ENCODE measurements at regions not wholly inside any gene's neighbourhood (a gene's known extent, or its start where the extent isn't known, plus 50 kb on each side); places are given as distances from the start of the nearest gene placed in this dataset.

- no peak overlapping the region for H3K9ac ChIP-seq (ENCODE audit: low read length)
- H3K4ac ChIP-seq (ENCODE audit: low read depth, low read length), result no peak overlapping the region
- no peak for DNase-seq
- no CpG with 5 or more reads among the region's 4 CpGs for WGBS (ENCODE audit: extremely low coverage, insufficient coverage, insufficient read length)
- no peaks in the 10 kb centered on the region for H3K9me3 ChIP-seq (ENCODE audit: insufficient read depth, low read depth, low read length)
- no peak overlapping the region for H3K4me2 ChIP-seq (ENCODE audit: low read length)
- no peaks in the 10 kb centered on the region for H3K27me3 ChIP-seq (ENCODE audit: insufficient read depth, low read length)
- H3K27ac ChIP-seq (ENCODE audit: low read depth, low read length), result no peak overlapping the region
- H3K4me3 ChIP-seq (ENCODE audit: low read depth, low read length), result no peak overlapping the region
- no peaks in the 10 kb centered on the region for H3K4me1 ChIP-seq (ENCODE audit: control insufficient read depth in 1 of 2, insufficient read depth in 2 of 2, low read length in 2 of 2)
- no peak overlapping the region for H2AFZ ChIP-seq (ENCODE audit: insufficient read depth, low read length, poor library complexity)
- no peak overlapping the region for H2BK12ac ChIP-seq (ENCODE audit: low read length)
- no peak overlapping the region for H3K18ac ChIP-seq (ENCODE audit: low read length)
- no peaks in the 10 kb centered on the region for H3K79me2 ChIP-seq (ENCODE audit: control insufficient read depth, insufficient read depth, low read length, poor library complexity)
- no peak overlapping the region for H2BK5ac ChIP-seq (ENCODE audit: low read depth, low read length, poor library complexity)
- no peak overlapping the region for H2BK120ac ChIP-seq (ENCODE audit: insufficient read depth, low read length, poor library complexity)
- no peak overlapping the region for H3K23ac ChIP-seq (ENCODE audit: low read length)
- no peak overlapping the region for H3K14ac ChIP-seq (ENCODE audit: low read length)
- no peak overlapping the region for H4K91ac ChIP-seq (ENCODE audit: low read depth, low read length)
- H3K36me3 ChIP-seq (ENCODE audit: control insufficient read depth in 1 of 2, insufficient read depth in 2 of 2, low read length in 2 of 2), result no peaks in the 10 kb centered on the region
- no peak overlapping the region for H4K12ac ChIP-seq (ENCODE audit: low read depth, low read length)
- no peak overlapping the region for H4K8ac ChIP-seq (ENCODE audit: low read depth, low read length)
- no peak overlapping the region for H2AK5ac ChIP-seq (ENCODE audit: low read length)
- no peaks in the 10 kb centered on the region for H3K79me1 ChIP-seq (ENCODE audit: low read length)
Measured at GRCh38 chr1:195958131-195958530, 650.1 kb downstream of the KCNT2 start.

- Histone ChIP-seq H3K4me2 (ENCODE audit: low read length) (no peak overlapping the region), H2BK12ac (ENCODE audit: low read length) (no peak overlapping the region), H4K12ac (ENCODE audit: low read depth, low read length) (no peak overlapping the region), H2BK120ac (ENCODE audit: insufficient read depth, low read length, poor library complexity) (no peak overlapping the region), H2AK5ac (ENCODE audit: low read length) (no peak overlapping the region), H3K4ac (ENCODE audit: low read depth, low read length) (no peak overlapping the region), H3K27ac (ENCODE audit: low read depth, low read length) (no peak overlapping the region), H3K36me3 (ENCODE audit: control insufficient read depth in 1 of 2, insufficient read depth in 2 of 2, low read length in 2 of 2) (no peaks in the 10 kb centered on the region), H3K27me3 (ENCODE audit: insufficient read depth, low read length) (no peaks in the 10 kb centered on the region), H2AFZ (ENCODE audit: insufficient read depth, low read length, poor library complexity) (no peak overlapping the region), H3K79me2 (ENCODE audit: control insufficient read depth, insufficient read depth, low read length, poor library complexity) (no peaks in the 10 kb centered on the region), H3K79me1 (ENCODE audit: low read length) (no peaks in the 10 kb centered on the region), H3K9ac (ENCODE audit: low read length) (no peak overlapping the region), H4K8ac (ENCODE audit: low read depth, low read length) (no peak overlapping the region), H3K18ac (ENCODE audit: low read length) (no peak overlapping the region), H4K91ac (ENCODE audit: low read depth, low read length) (no peak overlapping the region), H3K14ac (ENCODE audit: low read length) (no peak overlapping the region), H3K4me3 (ENCODE audit: low read depth, low read length) (no peak overlapping the region), H3K23ac (ENCODE audit: low read length) (no peak overlapping the region), H3K9me3 (ENCODE audit: insufficient read depth, low read depth, low read length) (no peaks in the 10 kb centered on the region), H3K4me1 (ENCODE audit: control insufficient read depth in 1 of 2, insufficient read depth in 2 of 2, low read length in 2 of 2) (no peaks in the 10 kb centered on the region), H2BK5ac (ENCODE audit: low read depth, low read length, poor library complexity) (no peak overlapping the region)
- no CpG with 5 or more reads among the region's 3 CpGs for WGBS (ENCODE audit: extremely low coverage, insufficient coverage, insufficient read length)
- no peak for DNase-seq
Measured at GRCh38 chr1:195956845-195957244, 651.4 kb downstream of the KCNT2 start.

- H3K9me3 ChIP-seq (ENCODE audit: insufficient read depth, low read depth, low read length), result no peaks in the 10 kb centered on the region
- no peaks in the 10 kb centered on the region for H3K79me1 ChIP-seq (ENCODE audit: low read length)
- H3K18ac ChIP-seq (ENCODE audit: low read length), result no peak overlapping the region
- no peak overlapping the region for H4K91ac ChIP-seq (ENCODE audit: low read depth, low read length)
- no peak overlapping the region for H3K27ac ChIP-seq (ENCODE audit: low read depth, low read length)
- no peak overlapping the region for H3K14ac ChIP-seq (ENCODE audit: low read length)
- H2AFZ ChIP-seq (ENCODE audit: insufficient read depth, low read length, poor library complexity), result no peak overlapping the region
- H3K23ac ChIP-seq (ENCODE audit: low read length), result no peak overlapping the region
- WGBS (ENCODE audit: extremely low coverage, insufficient coverage, insufficient read length), result no CpG with 5 or more reads among the region's 6 CpGs
- no peak overlapping the region for H3K9ac ChIP-seq (ENCODE audit: low read length)
- H4K12ac ChIP-seq (ENCODE audit: low read depth, low read length), result no peak overlapping the region
- H3K4ac ChIP-seq (ENCODE audit: low read depth, low read length), result no peak overlapping the region
- DNase-seq, result no peak
- no peaks in the 10 kb centered on the region for H3K79me2 ChIP-seq (ENCODE audit: control insufficient read depth, insufficient read depth, low read length, poor library complexity)
- H3K36me3 ChIP-seq (ENCODE audit: control insufficient read depth in 1 of 2, insufficient read depth in 2 of 2, low read length in 2 of 2), result no peaks in the 10 kb centered on the region
- no peak overlapping the region for H2BK120ac ChIP-seq (ENCODE audit: insufficient read depth, low read length, poor library complexity)
- H2BK5ac ChIP-seq (ENCODE audit: low read depth, low read length, poor library complexity), result no peak overlapping the region
- H3K4me3 ChIP-seq (ENCODE audit: low read depth, low read length), result no peak overlapping the region
- H4K8ac ChIP-seq (ENCODE audit: low read depth, low read length), result no peak overlapping the region
- no peak overlapping the region for H3K4me2 ChIP-seq (ENCODE audit: low read length)
- H2BK12ac ChIP-seq (ENCODE audit: low read length), result no peak overlapping the region
- H2AK5ac ChIP-seq (ENCODE audit: low read length), result no peak overlapping the region
- no peaks in the 10 kb centered on the region for H3K4me1 ChIP-seq (ENCODE audit: control insufficient read depth in 1 of 2, insufficient read depth in 2 of 2, low read length in 2 of 2)
- H3K27me3 ChIP-seq (ENCODE audit: insufficient read depth, low read length), result no peaks in the 10 kb centered on the region
Measured at GRCh38 chr1:195954848-195955247, 653.4 kb downstream of the KCNT2 start.

GRCh38 chr1:195951313-195951712 lies 656.9 kb downstream of the KCNT2 start:
- H3K36me3 ChIP-seq (ENCODE audit: control insufficient read depth in 1 of 2, insufficient read depth in 2 of 2, low read length in 2 of 2), result no peaks in the 10 kb centered on the region
- no peaks in the 10 kb centered on the region for H3K4me1 ChIP-seq (ENCODE audit: control insufficient read depth in 1 of 2, insufficient read depth in 2 of 2, low read length in 2 of 2)
- no peak overlapping the region for H2AFZ ChIP-seq (ENCODE audit: insufficient read depth, low read length, poor library complexity)
- H3K79me2 ChIP-seq (ENCODE audit: control insufficient read depth, insufficient read depth, low read length, poor library complexity), result no peaks in the 10 kb centered on the region
- H2BK5ac ChIP-seq (ENCODE audit: low read depth, low read length, poor library complexity), result no peak overlapping the region
- H4K91ac ChIP-seq (ENCODE audit: low read depth, low read length), result no peak overlapping the region
- no peaks in the 10 kb centered on the region for H3K79me1 ChIP-seq (ENCODE audit: low read length)
- no peak overlapping the region for H3K14ac ChIP-seq (ENCODE audit: low read length)
- H3K4ac ChIP-seq (ENCODE audit: low read depth, low read length), result no peak overlapping the region
- WGBS (ENCODE audit: extremely low coverage, insufficient coverage, insufficient read length), result no CpG with 5 or more reads among the region's 2 CpGs
- no peaks in the 10 kb centered on the region for H3K9me3 ChIP-seq (ENCODE audit: insufficient read depth, low read depth, low read length)
- no peak overlapping the region for H3K27ac ChIP-seq (ENCODE audit: low read depth, low read length)
- DNase-seq, result no peak
- no peak overlapping the region for H3K4me3 ChIP-seq (ENCODE audit: low read depth, low read length)
- H3K9ac ChIP-seq (ENCODE audit: low read length), result no peak overlapping the region
- no peak overlapping the region for H4K8ac ChIP-seq (ENCODE audit: low read depth, low read length)
- no peak overlapping the region for H4K12ac ChIP-seq (ENCODE audit: low read depth, low read length)
- H3K27me3 ChIP-seq (ENCODE audit: insufficient read depth, low read length), result no peaks in the 10 kb centered on the region
- no peak overlapping the region for H3K18ac ChIP-seq (ENCODE audit: low read length)
- H2BK120ac ChIP-seq (ENCODE audit: insufficient read depth, low read length, poor library complexity), result no peak overlapping the region
- H2AK5ac ChIP-seq (ENCODE audit: low read length), result no peak overlapping the region
- H3K4me2 ChIP-seq (ENCODE audit: low read length), result no peak overlapping the region
- no peak overlapping the region for H2BK12ac ChIP-seq (ENCODE audit: low read length)
- H3K23ac ChIP-seq (ENCODE audit: low read length), result no peak overlapping the region
